ENCODE measurements at regions not wholly inside any gene's neighbourhood (a gene's known extent, or its start where the extent isn't known, plus 50 kb on each side); places are given as distances from the start of the nearest gene placed in this dataset.

DNA sequence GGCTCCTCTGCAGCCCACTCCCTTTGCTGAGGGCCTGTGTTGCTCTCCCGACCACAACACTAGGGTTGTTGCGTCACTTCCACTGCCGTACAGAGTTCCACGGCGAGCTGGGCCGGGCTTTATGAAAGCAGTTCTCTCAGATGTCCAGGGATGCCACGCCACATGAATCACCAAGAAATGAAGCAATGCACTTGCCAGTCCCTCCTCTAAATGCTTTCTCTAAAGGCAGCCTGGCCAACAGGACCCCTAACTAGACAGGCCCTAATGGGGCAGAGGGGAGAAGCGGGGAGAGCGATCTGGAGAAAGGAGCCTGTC, 188.7 kb downstream of the CTTN start:
- TF ChIP-seq CTCF (IDR thresholded peaks at IDR 0.05) (no peak), POLR2A (IDR thresholded peaks at IDR 0.05) (no peak)
